Fibroblast of the aortic adventitia (primary cell): ENCODE measurements at regions not wholly inside any gene's neighbourhood (a gene's known extent, or its start where the extent isn't known, plus 50 kb on each side); places are given as distances from the start of the nearest gene placed in this dataset.

Experiments
- DNase-seq: peaks from one replicate; pipeline ENCODE4 v3.0.0-alpha.2; 2010; ENCODE audit warnings: low read depth
- H3K4me3 ChIP-seq: 2 replicates; pipeline ENCODE4 v1.5.1; 2011; ENCODE audit warnings: low read depth, mild to moderate bottlenecking, control low read depth, low read length, moderate library complexity
- TF ChIP-seq, protein P1 (sequence below): IDR thresholded peaks from 2 replicates; pipeline ENCODE4 v1.5.1; 2011; ENCODE audit warnings: mild to moderate bottlenecking, low read length, control low read depth, inconsistent platforms; ENCODE audit not compliant: insufficient read depth

GRCh38 chr2:171247741-171248662 lies 87.3 kb upstream of the TLK1 start:
- TF ChIP-seq, protein P1, sequence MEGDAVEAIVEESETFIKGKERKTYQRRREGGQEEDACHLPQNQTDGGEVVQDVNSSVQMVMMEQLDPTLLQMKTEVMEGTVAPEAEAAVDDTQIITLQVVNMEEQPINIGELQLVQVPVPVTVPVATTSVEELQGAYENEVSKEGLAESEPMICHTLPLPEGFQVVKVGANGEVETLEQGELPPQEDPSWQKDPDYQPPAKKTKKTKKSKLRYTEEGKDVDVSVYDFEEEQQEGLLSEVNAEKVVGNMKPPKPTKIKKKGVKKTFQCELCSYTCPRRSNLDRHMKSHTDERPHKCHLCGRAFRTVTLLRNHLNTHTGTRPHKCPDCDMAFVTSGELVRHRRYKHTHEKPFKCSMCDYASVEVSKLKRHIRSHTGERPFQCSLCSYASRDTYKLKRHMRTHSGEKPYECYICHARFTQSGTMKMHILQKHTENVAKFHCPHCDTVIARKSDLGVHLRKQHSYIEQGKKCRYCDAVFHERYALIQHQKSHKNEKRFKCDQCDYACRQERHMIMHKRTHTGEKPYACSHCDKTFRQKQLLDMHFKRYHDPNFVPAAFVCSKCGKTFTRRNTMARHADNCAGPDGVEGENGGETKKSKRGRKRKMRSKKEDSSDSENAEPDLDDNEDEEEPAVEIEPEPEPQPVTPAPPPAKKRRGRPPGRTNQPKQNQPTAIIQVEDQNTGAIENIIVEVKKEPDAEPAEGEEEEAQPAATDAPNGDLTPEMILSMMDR = no peak
- DNase-seq = no peak
- H3K4me3 ChIP-seq = no peak overlapping the region

- TF ChIP-seq, protein P1 = no peak
- DNase-seq = peak; percentile 58
- H3K4me3 ChIP-seq = no peak overlapping the region
Measured at GRCh38 chr2:171244970-171245782, 84.5 kb upstream of the TLK1 start.

- TF ChIP-seq, protein P1 = no peak
- no peak overlapping the region for H3K4me3 ChIP-seq
- DNase-seq = peak; percentile 71
Measured at GRCh38 chr2:171244466-171244969, 83.8 kb upstream of the TLK1 start.

DNA sequence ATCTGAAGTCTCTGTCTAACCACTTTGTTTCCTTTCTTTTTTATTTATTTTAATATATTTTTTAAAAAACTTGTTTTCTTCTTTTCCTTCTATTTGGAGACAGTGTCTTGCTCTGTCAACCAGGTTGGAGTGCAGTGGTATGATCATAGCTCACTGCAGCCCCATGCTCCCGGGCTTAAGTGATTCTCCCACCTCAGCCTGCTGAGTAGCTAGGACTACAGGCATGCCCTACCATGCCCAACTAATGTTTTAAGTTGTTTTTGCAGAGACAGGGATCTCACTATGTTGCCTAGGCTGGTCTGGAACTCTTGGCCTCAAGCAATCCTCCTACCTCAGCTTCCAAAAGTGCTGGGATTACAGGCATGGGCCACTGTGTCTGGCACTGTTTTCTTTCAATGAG lies 81.1 kb upstream of the TLK1 start:
- no peak for DNase-seq
- TF ChIP-seq, protein P1 = no peak
- H3K4me3 ChIP-seq = no peak overlapping the region

- TF ChIP-seq, protein P1 = no peak
- DNase-seq = no peak
- H3K4me3 ChIP-seq = no peak overlapping the region
Measured at GRCh38 chr2:171238946-171239345, 78.3 kb upstream of the TLK1 start.

DNA sequence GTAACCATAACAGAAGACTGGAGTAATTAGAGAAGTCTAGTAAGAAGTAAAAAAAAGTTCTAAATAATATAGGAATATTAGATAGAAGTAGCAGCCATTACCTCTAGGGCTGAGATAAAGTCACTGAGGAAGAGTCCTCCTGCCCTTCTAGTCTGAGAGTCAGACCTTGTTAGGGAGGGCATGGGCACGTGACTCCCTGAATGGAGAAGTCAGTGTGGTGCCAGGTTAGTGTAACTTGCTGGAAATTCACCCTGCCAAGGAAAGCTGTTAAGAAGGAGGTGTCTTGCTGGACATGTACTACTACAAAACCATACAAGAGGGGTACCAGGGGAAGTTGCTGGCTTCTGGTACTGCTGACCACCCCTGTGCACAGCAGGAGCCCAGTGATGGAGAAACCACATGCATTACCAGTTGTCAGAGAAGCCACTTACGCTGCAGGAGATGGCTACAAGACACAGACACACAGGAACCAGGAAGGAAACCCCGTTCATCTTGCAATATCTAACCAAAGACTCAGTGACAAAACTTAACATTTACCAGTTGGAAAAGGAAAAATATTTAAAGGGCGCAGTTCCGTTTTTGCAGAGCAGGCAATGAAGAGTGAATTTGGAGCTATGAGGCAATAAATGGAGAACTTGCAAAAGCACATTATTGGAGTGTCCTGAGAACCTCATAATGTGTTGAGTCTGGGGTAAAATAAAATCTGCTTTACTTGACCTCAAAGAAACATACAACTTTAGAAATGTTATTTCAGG lies 77.2 kb upstream of the TLK1 start:
- TF ChIP-seq, protein P1 = no peak
- no peak overlapping the region for H3K4me3 ChIP-seq
- no peak for DNase-seq
